GM12872 (cell line): ENCODE measurements at regions not wholly inside any gene's neighbourhood (a gene's known extent, or its start where the extent isn't known, plus 50 kb on each side); places are given as distances from the start of the nearest gene placed in this dataset.

Experiments
- CTCF ChIP-seq: IDR thresholded peaks from 3 replicates; pipeline ENCODE4 v1.5.1; 2011; ENCODE audit warnings: low read depth, mild to moderate bottlenecking, low read length, moderate library complexity; ENCODE audit not compliant: insufficient read depth

- TF ChIP-seq CTCF, result no peak
Measured at GRCh38 chr5:52359261-52359660, 428.5 kb upstream of the ITGA1 start.

GRCh38 chr5:52360985-52361384 lies 426.7 kb upstream of the ITGA1 start:
- no peak for TF ChIP-seq CTCF

- no peak for TF ChIP-seq CTCF
Measured at GRCh38 chr5:52374286-52374685, 413.4 kb upstream of the ITGA1 start.

GRCh38 chr5:52375969-52376368 lies 411.7 kb upstream of the ITGA1 start:
- TF ChIP-seq CTCF, result no peak

GRCh38 chr5:52376592-52376991 lies 411.1 kb upstream of the ITGA1 start:
- no peak for TF ChIP-seq CTCF

GRCh38 chr5:52378237-52378636 lies 409.5 kb upstream of the ITGA1 start:
- TF ChIP-seq CTCF, result no peak

- TF ChIP-seq CTCF, result no peak
Measured at GRCh38 chr5:52388349-52388748, 399.4 kb upstream of the ITGA1 start.

GRCh38 chr5:52392321-52392720 lies 395.4 kb upstream of the ITGA1 start:
- no peak for TF ChIP-seq CTCF
